Pancreas (tissue), 10 donors: ENCODE measurements at regions not wholly inside any gene's neighbourhood (a gene's known extent, or its start where the extent isn't known, plus 50 kb on each side); places are given as distances from the start of the nearest gene placed in this dataset.

Source experiments
- ATAC-seq, 4 donors: fragments of 200-7000 bp; cut with Tn5 transposase; one replicate each; pipeline versions ENCODE4 v1.8.0 to v1.9.1; 2020; ENCODE audit warnings: mild to moderate bottlenecking in 4 of 4, moderate library complexity in 4 of 4
- DNase-seq, 6 donors: peaks; one replicate each; pipeline ENCODE4 v3.0.0-alpha.2; 2020
- FAIRE-seq: peaks from 2 replicates; lab custom pipeline; 2012; peaks lifted over from hg19 to GRCh38; lab: Jason Lieb, UNC
- H3K27ac ChIP-seq, 4 donors: fragments of 200-600 bp; sonication (generic); 1 replicate in 3 of 4; 2 replicates in 1 of 4; pipeline versions ENCODE4 v1.5.0 to v1.8.0; 2020
- H3K27me3 ChIP-seq, 4 donors: fragments of 200-600 bp; one replicate each; pipeline ENCODE4 v1.8.0; 2021
- H3K36me3 ChIP-seq, 3 donors: fragments of 200-600 bp; sonication (generic) in 1 of 3; one replicate each; pipeline versions ENCODE4 v1.5.0 to v1.8.0; 2020 to 2021
- H3K4me1 ChIP-seq, 3 donors: fragments of 200-600 bp; one replicate each; pipeline ENCODE4 v1.8.0; 2021
- H3K4me3 ChIP-seq, 4 donors: fragments of 200-600 bp; sonication (generic) in 2 of 4; one replicate each; pipeline versions ENCODE4 v1.5.0 to v1.8.0; 2020 to 2021
- H3K9me3 ChIP-seq, 4 donors: fragments of 200-600 bp; one replicate each; pipeline ENCODE4 v1.8.0; 2021
- CTCF ChIP-seq, 4 donors: fragments of 200-600 bp; sonication (generic) in 3 of 4; IDR thresholded peaks; one replicate each; pipeline versions ENCODE4 v1.5.0 to v1.8.0; 2021; ENCODE audit warnings: antibody characterized with exemption in 4 of 4
- WGBS, 2 donors: extraction: QIAGEN DNeasy Blood & Tissue Kit; methylation state at CpG; one replicate each; pipeline ENCODE4 v1.1.7; 2013; 5-methylcytosine and 5-hydroxymethylcytosine counted together
- intact Hi-C, 3 donors: fragments of 100-400 bp; cut with DNase I; formaldehyde crosslinking; loops; one replicate each; pipeline versions ENCODE4 v1.11.1 to v1.14.2; 2022
- donor health status: healthy with polysubstance abuse.
- donor health status: DM: no; HTN: no; CAD: no; lungs with moderate emphysema.
- donor health status: DM: no; HTN: no; CAD: no.
- donor health status: control.
- donor health status: control.
- donor health status: Bipolar disorder and iron deficiency.
- donor health status: DM: yes; HTN: yes; CAD: no.
- donor health status: DM: no; HTN: no; CAD: no.
- donor health status: DM: no; HTN: no; CAD: no.
- donor health status: DM: yes; HTN: yes; CAD: no.

GRCh38 chr12:59941461-59941860 lies 345.6 kb downstream of the SLC16A7 start:
- Histone ChIP-seq H3K27me3 (no peaks in the 10 kb centered on the region), H3K36me3 (no peaks in the 10 kb centered on the region), H3K9me3 (no peaks in the 10 kb centered on the region), H3K4me1 (peaks cover 9 to 19% (median 16%) of the 10 kb centered on the region in 3 donors), H3K27ac (no peak overlapping the region), H3K4me3 (no peak overlapping the region)
- peak in 2 of 4 donors; percentile 13 to 22 for ATAC-seq
- no peak for DNase-seq
- intact Hi-C loops: no loop called here
- no peak for TF ChIP-seq CTCF (IDR thresholded peaks at IDR 0.05)
- no peak for FAIRE-seq

- Histone ChIP-seq H3K36me3 (no peaks in the 10 kb centered on the region), H3K4me3 (no peak overlapping the region), H3K27ac (no peak overlapping the region), H3K4me1 (peaks cover 9 to 15% (median 13%) of the 10 kb centered on the region in 3 donors), H3K27me3 (no peaks in the 10 kb centered on the region), H3K9me3 (no peaks in the 10 kb centered on the region)
- FAIRE-seq: no peak
- no peak for ATAC-seq
- DNase-seq: no peak
- intact Hi-C loops: no loop called here
- no peak for TF ChIP-seq CTCF (IDR thresholded peaks at IDR 0.05)
Measured at GRCh38 chr12:59944177-59944576, 348.3 kb downstream of the SLC16A7 start.

- no peaks in the 10 kb centered on the region for H3K9me3 ChIP-seq
- intact Hi-C loops: no loop called here
- H3K4me1 ChIP-seq: peaks cover 0 to 2% (median 1%) of the 10 kb centered on the region in 3 donors
- no peaks in the 10 kb centered on the region for H3K36me3 ChIP-seq
- no peak overlapping the region for H3K27ac ChIP-seq
- WGBS, 2 donors: 57 to 66% methylated on average over 2 of the region's 2 CpGs
- no peak for TF ChIP-seq CTCF (IDR thresholded peaks at IDR 0.05)
- DNase-seq (no peak), ATAC-seq (no peak), FAIRE-seq (no peak)
- H3K4me3 ChIP-seq: no peak overlapping the region
- H3K27me3 ChIP-seq: no peaks in the 10 kb centered on the region
Measured at GRCh38 chr12:59946635-59947034, 350.8 kb downstream of the SLC16A7 start.

GRCh38 chr12:59963546-59963945 lies 367.7 kb downstream of the SLC16A7 start:
- H3K27ac ChIP-seq: no peak overlapping the region
- no peak for FAIRE-seq
- intact Hi-C loops: no loop called here
- no peaks in the 10 kb centered on the region for H3K36me3 ChIP-seq
- no peak for TF ChIP-seq CTCF (IDR thresholded peaks at IDR 0.05)
- DNase-seq: no peak
- ATAC-seq: no peak
- WGBS, 2 donors: 67 to 74% methylated on average over 1 of the region's 1 CpG
- no peaks in the 10 kb centered on the region for H3K9me3 ChIP-seq
- no peaks in the 10 kb centered on the region for H3K27me3 ChIP-seq
- H3K4me3 ChIP-seq: no peak overlapping the region
- no peaks in the 10 kb centered on the region for H3K4me1 ChIP-seq

GRCh38 chr12:59972905-59973304 lies 377.1 kb downstream of the SLC16A7 start:
- intact Hi-C loops: no loop called here
- H3K27ac ChIP-seq: no peak overlapping the region
- DNase-seq (no peak), FAIRE-seq (no peak), ATAC-seq (no peak)
- no peaks in the 10 kb centered on the region for H3K27me3 ChIP-seq
- H3K9me3 ChIP-seq: no peaks in the 10 kb centered on the region
- H3K4me3 ChIP-seq: no peak overlapping the region
- 49 to 53% methylated on average over 4 of the region's 4 CpGs for WGBS, 2 donors
- no peaks in the 10 kb centered on the region for H3K36me3 ChIP-seq
- peaks cover 0 to 5% (median 0%) of the 10 kb centered on the region in 3 donors for H3K4me1 ChIP-seq
- TF ChIP-seq CTCF (IDR thresholded peaks at IDR 0.05): no peak
